Upper lobe of left lung (tissue), 4 donors: ENCODE measurements at regions not wholly inside any gene's neighbourhood (a gene's known extent, or its start where the extent isn't known, plus 50 kb on each side); places are given as distances from the start of the nearest gene placed in this dataset.

Experiments used
- EP300 ChIP-seq, 4 donors: sonication (generic); formaldehyde crosslinking; IDR thresholded peaks; one replicate each; pipeline ENCODE4 v1.5.1; 2017; ENCODE audit warnings: antibody characterized with exemption in 4 of 4, control low read depth in 2 of 4
- TF ChIP-seq, protein P1 (sequence below), 6 experiments: fragments of 450-650 bp in 4 of 6; fragments of 200-600 bp in 2 of 6; sonication (generic) in 2 of 6; IDR thresholded peaks; one replicate each; pipeline ENCODE4 v1.5.1; 2016 to 2019; ENCODE audit warnings: antibody characterized with exemption in 6 of 6

DNA sequence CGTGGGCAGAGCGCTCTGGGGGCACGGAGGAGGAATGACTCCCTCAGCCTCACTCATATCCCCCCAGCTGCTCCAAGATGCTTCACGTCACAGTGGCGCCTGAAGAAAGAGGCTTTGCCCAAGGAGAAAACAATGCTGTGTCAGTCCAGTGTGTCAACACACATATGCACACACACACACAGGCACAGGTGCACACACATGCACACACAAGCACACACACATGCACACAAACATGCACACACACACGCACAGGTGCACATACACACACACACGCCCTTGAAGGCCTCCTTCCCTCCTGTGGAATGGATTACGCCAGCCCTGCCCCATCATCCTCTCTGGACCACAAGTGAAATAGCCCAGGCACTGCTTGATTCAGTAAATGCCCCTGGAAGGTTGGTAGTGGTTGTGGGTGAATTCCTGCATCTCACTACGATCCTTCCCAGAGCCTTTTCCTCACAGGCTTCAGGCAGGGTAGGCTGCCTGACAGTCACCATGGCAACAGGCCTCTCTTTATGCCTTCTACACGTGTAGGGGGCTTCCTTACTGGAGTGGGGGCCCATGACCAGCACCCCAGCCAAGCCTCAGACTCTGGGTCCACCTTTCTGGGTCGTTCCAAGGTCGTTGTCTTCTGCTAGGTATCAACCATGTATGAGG lies 371.5 kb upstream of the PODXL start:
- no peak for TF ChIP-seq EP300 (IDR thresholded peaks at IDR 0.05)
- TF ChIP-seq, protein P1, sequence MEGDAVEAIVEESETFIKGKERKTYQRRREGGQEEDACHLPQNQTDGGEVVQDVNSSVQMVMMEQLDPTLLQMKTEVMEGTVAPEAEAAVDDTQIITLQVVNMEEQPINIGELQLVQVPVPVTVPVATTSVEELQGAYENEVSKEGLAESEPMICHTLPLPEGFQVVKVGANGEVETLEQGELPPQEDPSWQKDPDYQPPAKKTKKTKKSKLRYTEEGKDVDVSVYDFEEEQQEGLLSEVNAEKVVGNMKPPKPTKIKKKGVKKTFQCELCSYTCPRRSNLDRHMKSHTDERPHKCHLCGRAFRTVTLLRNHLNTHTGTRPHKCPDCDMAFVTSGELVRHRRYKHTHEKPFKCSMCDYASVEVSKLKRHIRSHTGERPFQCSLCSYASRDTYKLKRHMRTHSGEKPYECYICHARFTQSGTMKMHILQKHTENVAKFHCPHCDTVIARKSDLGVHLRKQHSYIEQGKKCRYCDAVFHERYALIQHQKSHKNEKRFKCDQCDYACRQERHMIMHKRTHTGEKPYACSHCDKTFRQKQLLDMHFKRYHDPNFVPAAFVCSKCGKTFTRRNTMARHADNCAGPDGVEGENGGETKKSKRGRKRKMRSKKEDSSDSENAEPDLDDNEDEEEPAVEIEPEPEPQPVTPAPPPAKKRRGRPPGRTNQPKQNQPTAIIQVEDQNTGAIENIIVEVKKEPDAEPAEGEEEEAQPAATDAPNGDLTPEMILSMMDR (IDR thresholded peaks at IDR 0.05), result no peak
